Endodermal cell (in vitro differentiated cells): ENCODE measurements at regions not wholly inside any gene's neighbourhood (a gene's known extent, or its start where the extent isn't known, plus 50 kb on each side); places are given as distances from the start of the nearest gene placed in this dataset.

Experiments used
- DNase-seq: peaks from one replicate; pipeline ENCODE4 v3.0.0-alpha.2; 2017
- H3K27ac ChIP-seq: 2 replicates; pipeline ENCODE4 v1.5.1; 2013; ENCODE audit warnings: mild to moderate bottlenecking, low read depth, low read length, moderate library complexity
- H3K27me3 ChIP-seq: 2 replicates; pipeline ENCODE4 v1.6.1; 2013; ENCODE audit warnings: mild to moderate bottlenecking, low read length, moderate library complexity; ENCODE audit not compliant: insufficient read depth, control insufficient read depth, poor library complexity, severe bottlenecking
- H3K36me3 ChIP-seq: 2 replicates; pipeline ENCODE4 v1.7.0; 2013; ENCODE audit warnings: mild to moderate bottlenecking, low read length, moderate library complexity; ENCODE audit not compliant: control insufficient read depth, insufficient read depth
- H3K4me1 ChIP-seq: one replicate; pipeline ENCODE4 v1.7.0; 2013; ENCODE audit warnings: low read length; ENCODE audit not compliant: control insufficient read depth, insufficient read depth
- H3K4me3 ChIP-seq: 2 replicates; pipeline ENCODE4 v1.5.1; 2013; ENCODE audit warnings: mild to moderate bottlenecking, low read length, moderate library complexity
- H3K9ac ChIP-seq: 2 replicates; pipeline ENCODE4 v1.6.1; 2013; ENCODE audit warnings: mild to moderate bottlenecking, low read length, moderate library complexity; ENCODE audit not compliant: poor library complexity, severe bottlenecking; ENCODE audit errors: extremely low read depth
- H3K9me3 ChIP-seq: 2 replicates; pipeline ENCODE4 v1.6.1; 2013; ENCODE audit warnings: mild to moderate bottlenecking, low read length, moderate library complexity; ENCODE audit not compliant: control insufficient read depth
- H3K27ac Mint-ChIP-seq: 2 replicates; pipeline ENCODE4 v1.8.0; 2020; ENCODE audit warnings: mixed read lengths
- H3K27me3 Mint-ChIP-seq: 2 replicates; pipeline ENCODE4 v1.8.0; 2021; ENCODE audit warnings: mild to moderate bottlenecking, mixed read lengths; ENCODE audit not compliant: insufficient read depth
- H3K36me3 Mint-ChIP-seq: 2 replicates; pipeline ENCODE4 v1.8.0; 2020; ENCODE audit warnings: low read depth, mixed read lengths
- H3K4me1 Mint-ChIP-seq: 2 replicates; pipeline ENCODE4 v1.8.0; 2020; ENCODE audit warnings: mixed read lengths
- H3K4me3 Mint-ChIP-seq: 2 replicates; pipeline ENCODE4 v1.8.0; 2020; ENCODE audit warnings: mild to moderate bottlenecking, moderate library complexity, mixed read lengths
- H3K9me3 Mint-ChIP-seq: 2 replicates; pipeline ENCODE4 v1.8.0; 2020; ENCODE audit warnings: mild to moderate bottlenecking, mixed read lengths
- WGBS, 2 experiments: methylation state at CpG; one replicate each; pipeline versions ENCODE4 v1.1.5 to v1.1.7; 2013; ENCODE audit warnings: missing lambda C conversion rate in 2 of 2, mixed read lengths in 1 of 2; ENCODE audit not compliant: insufficient coverage in 1 of 2, insufficient read length in 1 of 2; 5-methylcytosine and 5-hydroxymethylcytosine counted together
- TF ChIP-seq, protein P1 (sequence below): fragments of 200-600 bp; sonication (generic); conservative IDR thresholded peaks from 2 replicates; pipeline ENCODE4 v1.5.0; 2021; ENCODE audit warnings: antibody characterized with exemption, mild to moderate bottlenecking

DNA sequence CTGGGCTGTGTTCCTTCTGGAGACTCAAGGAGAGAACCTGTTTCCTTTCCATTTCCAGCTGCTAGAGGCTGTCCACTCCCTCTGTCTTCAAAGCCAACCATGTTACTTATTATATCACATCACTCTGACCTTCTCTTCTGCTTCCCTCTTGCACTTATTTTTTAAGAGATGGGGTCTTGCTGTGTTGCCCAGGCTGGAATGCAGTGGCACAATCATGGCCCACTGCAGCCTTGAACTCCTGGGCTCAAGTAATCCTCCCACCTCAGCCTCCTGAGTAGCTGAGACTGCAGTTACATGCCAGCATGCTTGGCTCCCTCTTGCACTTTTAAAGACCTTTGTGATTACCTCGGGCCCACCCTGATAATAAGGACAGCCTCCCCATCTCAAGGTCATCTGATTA lies 160.0 kb upstream of the DTNBP1 start:
- peaks cover 4% of the 10 kb centered on the region for H3K4me1 ChIP-seq
- no peaks in the 10 kb centered on the region for H3K27me3 ChIP-seq
- Mint-ChIP-seq H3K27me3 (peaks cover 32% of the 10 kb centered on the region), H3K9me3 (no peaks in the 10 kb centered on the region), H3K4me1 (peaks cover 13% of the 10 kb centered on the region), H3K36me3 (no peaks in the 10 kb centered on the region), H3K27ac (no peak overlapping the region), H3K4me3 (no peak overlapping the region)
- H3K27ac ChIP-seq = no peak overlapping the region
- no peaks in the 10 kb centered on the region for H3K9me3 ChIP-seq
- H3K36me3 ChIP-seq = no peaks in the 10 kb centered on the region
- whole genome bisulfite sequencing, 2 experiments = 86 to 100% methylated on average over 1 of the region's 1 CpG
- H3K9ac ChIP-seq = no peak overlapping the region
- no peak overlapping the region for H3K4me3 ChIP-seq
- no peak for DNase-seq
- TF ChIP-seq, protein P1, sequence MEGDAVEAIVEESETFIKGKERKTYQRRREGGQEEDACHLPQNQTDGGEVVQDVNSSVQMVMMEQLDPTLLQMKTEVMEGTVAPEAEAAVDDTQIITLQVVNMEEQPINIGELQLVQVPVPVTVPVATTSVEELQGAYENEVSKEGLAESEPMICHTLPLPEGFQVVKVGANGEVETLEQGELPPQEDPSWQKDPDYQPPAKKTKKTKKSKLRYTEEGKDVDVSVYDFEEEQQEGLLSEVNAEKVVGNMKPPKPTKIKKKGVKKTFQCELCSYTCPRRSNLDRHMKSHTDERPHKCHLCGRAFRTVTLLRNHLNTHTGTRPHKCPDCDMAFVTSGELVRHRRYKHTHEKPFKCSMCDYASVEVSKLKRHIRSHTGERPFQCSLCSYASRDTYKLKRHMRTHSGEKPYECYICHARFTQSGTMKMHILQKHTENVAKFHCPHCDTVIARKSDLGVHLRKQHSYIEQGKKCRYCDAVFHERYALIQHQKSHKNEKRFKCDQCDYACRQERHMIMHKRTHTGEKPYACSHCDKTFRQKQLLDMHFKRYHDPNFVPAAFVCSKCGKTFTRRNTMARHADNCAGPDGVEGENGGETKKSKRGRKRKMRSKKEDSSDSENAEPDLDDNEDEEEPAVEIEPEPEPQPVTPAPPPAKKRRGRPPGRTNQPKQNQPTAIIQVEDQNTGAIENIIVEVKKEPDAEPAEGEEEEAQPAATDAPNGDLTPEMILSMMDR = no peak

DNA sequence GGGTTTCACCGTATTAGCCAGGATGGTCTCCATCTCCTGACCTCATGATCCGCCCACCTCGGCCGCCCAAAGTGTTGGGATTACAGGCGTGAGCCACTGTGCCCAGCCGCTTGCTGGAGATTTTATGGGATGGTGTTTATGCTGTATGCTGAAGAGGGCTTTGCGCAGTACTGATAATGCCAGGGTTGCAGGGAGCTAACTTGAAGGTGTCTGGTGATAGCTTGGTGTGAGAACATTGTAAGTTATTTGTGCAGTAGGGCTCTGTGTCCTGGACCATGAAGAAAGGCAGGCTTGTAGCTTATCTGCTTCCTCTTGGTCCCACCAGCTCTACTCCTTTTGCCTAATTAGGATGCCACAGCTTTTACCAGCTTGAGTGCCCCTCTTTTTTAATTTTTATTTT lies 157.0 kb upstream of the DTNBP1 start:
- H3K4me3 Mint-ChIP-seq = no peak overlapping the region

DNA sequence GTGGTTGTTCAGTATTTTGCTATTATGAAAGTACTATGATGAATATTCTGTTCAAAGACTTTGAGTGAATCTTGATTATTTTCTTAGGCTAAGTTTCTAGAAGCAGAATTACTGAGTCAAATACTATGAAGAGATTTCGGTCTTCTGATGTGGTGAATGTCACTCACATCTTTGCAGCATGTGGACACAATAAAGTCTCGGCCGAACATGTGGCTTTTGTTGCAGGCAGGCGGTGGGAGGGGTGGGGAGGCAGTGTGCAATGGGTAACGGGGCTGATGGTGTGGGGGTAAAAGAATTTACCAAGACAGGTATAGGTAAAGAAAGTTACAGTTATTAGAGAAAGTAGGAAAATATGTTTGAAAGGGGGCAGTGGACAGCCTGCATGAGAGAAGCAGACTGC lies 156.4 kb upstream of the DTNBP1 start:
- Histone ChIP-seq H3K27me3 (no peaks in the 10 kb centered on the region), H3K4me1 (no peaks in the 10 kb centered on the region), H3K9ac (no peak overlapping the region), H3K4me3 (no peak overlapping the region), H3K9me3 (no peaks in the 10 kb centered on the region), H3K36me3 (no peaks in the 10 kb centered on the region), H3K27ac (no peak overlapping the region)
- TF ChIP-seq, protein P1 = no peak
- DNase-seq = no peak
- no peaks in the 10 kb centered on the region for H3K4me1 Mint-ChIP-seq
- 84 to 90% methylated on average over 5 of the region's 5 CpGs for WGBS, 2 experiments
- H3K9me3 Mint-ChIP-seq = no peaks in the 10 kb centered on the region
- H3K27me3 Mint-ChIP-seq = peaks cover 21% of the 10 kb centered on the region
- H3K4me3 Mint-ChIP-seq = no peak overlapping the region
- no peaks in the 10 kb centered on the region for H3K36me3 Mint-ChIP-seq
- H3K27ac Mint-ChIP-seq = no peak overlapping the region

More for the DNA sequence above, 157.0 kb upstream of the DTNBP1 start:
- H3K36me3 Mint-ChIP-seq = no peaks in the 10 kb centered on the region
- H3K27me3 ChIP-seq = no peaks in the 10 kb centered on the region
- H3K4me1 Mint-ChIP-seq = no peaks in the 10 kb centered on the region
- H3K27me3 Mint-ChIP-seq = peaks cover 26% of the 10 kb centered on the region
- no peaks in the 10 kb centered on the region for H3K36me3 ChIP-seq
- no peaks in the 10 kb centered on the region for H3K4me1 ChIP-seq
- DNase-seq = no peak
- no peaks in the 10 kb centered on the region for H3K9me3 Mint-ChIP-seq
- no peak overlapping the region for H3K9ac ChIP-seq
- TF ChIP-seq, protein P1 = no peak
- no peaks in the 10 kb centered on the region for H3K9me3 ChIP-seq
- no peak overlapping the region for H3K27ac ChIP-seq
- no peak overlapping the region for H3K27ac Mint-ChIP-seq
- WGBS, 2 experiments = 91 to 98% methylated on average over 6 to 7 of the region's 7 CpGs
- no peak overlapping the region for H3K4me3 ChIP-seq
